PC-3 (cell line): ENCODE measurements at regions not wholly inside any gene's neighbourhood (a gene's known extent, or its start where the extent isn't known, plus 50 kb on each side); places are given as distances from the start of the nearest gene placed in this dataset.

Source experiments
- CTCF ChIP-seq: fragments of 300-600 bp; sonication (generic); conservative IDR thresholded peaks from 2 replicates; pipeline ENCODE4 v1.5.1; 2017; ENCODE audit warnings: antibody characterized with exemption, low read depth, mild to moderate bottlenecking, low read length
- EZH2 ChIP-seq: fragments of 300-600 bp; sonication (generic); IDR thresholded peaks from one replicate; pipeline ENCODE4 v1.6.1; 2017; ENCODE audit warnings: antibody characterized with exemption, mild to moderate bottlenecking, low read length; ENCODE audit not compliant: unreplicated experiment
- EZH2phosphoT487 ChIP-seq: fragments of 300-600 bp; sonication (generic); IDR thresholded peaks from 2 replicates; pipeline ENCODE4 v1.6.1; 2018; ENCODE audit warnings: mild to moderate bottlenecking, antibody characterized with exemption, low read length, borderline replicate concordance

- TF ChIP-seq CTCF (no peak), EZH2 (no peak), EZH2phosphoT487 (no peak)
Observed at GRCh38 chr11:37830529-37830928, 1232.5 kb upstream of the RAG2 start.
